WTC11 (cell line): ENCODE measurements at regions not wholly inside any gene's neighbourhood (a gene's known extent, or its start where the extent isn't known, plus 50 kb on each side); places are given as distances from the start of the nearest gene placed in this dataset.
A peak's percentile ranks its signal among the peaks of the same experiment; 100 is the strongest.

Experiments
- ATAC-seq: fragments of 200-7000 bp; cut with Tn5 transposase; 2 replicates; pipeline ENCODE4 v1.10.0; 2021; ENCODE audit warnings: mild to moderate bottlenecking, moderate library complexity
- CTCF ChIA-PET: fragments of 300-600 bp; sonication (Branson Sonifier 250); formaldehyde crosslinking; loops from one replicate; lab custom pipeline; 2021; ENCODE audit warnings: antibody characterized with exemption; lab: Charles Lee
- POLR2A ChIA-PET: fragments of 350-600 bp; sonication (Branson Sonifier 250); formaldehyde crosslinking; loops from one replicate; lab custom pipeline; 2021; ENCODE audit warnings: antibody characterized with exemption; lab: Charles Lee
- DNase-seq: peaks from one replicate; pipeline ENCODE4 v3.0.0; 2021; ENCODE audit warnings: low spot score
- H3K27ac Mint-ChIP-seq: 2 replicates; pipeline ENCODE4 v1.8.0; 2021; ENCODE audit warnings: mixed read lengths
- H3K27me3 Mint-ChIP-seq: 2 replicates; pipeline ENCODE4 v1.8.0; 2021; ENCODE audit warnings: low read depth, mild to moderate bottlenecking, moderate library complexity, mixed read lengths
- H3K36me3 Mint-ChIP-seq: 2 replicates; pipeline ENCODE4 v1.8.0; 2021; ENCODE audit warnings: mixed read lengths
- H3K4me1 Mint-ChIP-seq: 2 replicates; pipeline ENCODE4 v1.8.0; 2022; ENCODE audit warnings: mixed read lengths
- H3K4me3 Mint-ChIP-seq: 2 replicates; pipeline ENCODE4 v1.8.0; 2021; ENCODE audit warnings: mild to moderate bottlenecking, moderate library complexity, mixed read lengths
- H3K9me3 Mint-ChIP-seq: 2 replicates; pipeline ENCODE4 v1.8.0; 2021; ENCODE audit warnings: mixed read lengths
- CREM ChIP-seq: sonication (generic); formaldehyde crosslinking; IDR thresholded peaks from 2 replicates; pipeline ENCODE4 v1.8.1; 2022; ENCODE audit warnings: mild to moderate bottlenecking, missing genetic modification reagents, moderate library complexity
- ELF4 ChIP-seq: sonication (generic); formaldehyde crosslinking; IDR thresholded peaks from 2 replicates; pipeline ENCODE4 v1.8.1; 2022; ENCODE audit warnings: low read depth, mild to moderate bottlenecking, moderate library complexity, missing genetic modification reagents
- FOXK1 ChIP-seq: sonication (generic); formaldehyde crosslinking; IDR thresholded peaks from 2 replicates; pipeline ENCODE4 v1.8.0; 2022; ENCODE audit warnings: mild to moderate bottlenecking, moderate library complexity, missing genetic modification reagents
- GRHL2 ChIP-seq: fragments of 250-450 bp; sonication (Bioruptor Pico); IDR thresholded peaks from 2 replicates; pipeline ENCODE4 v1.8.0; 2022; ENCODE audit warnings: mild to moderate bottlenecking, moderate library complexity; ENCODE audit not compliant: insufficient replicate concordance, severe bottlenecking
- IRF2 ChIP-seq: sonication (generic); formaldehyde crosslinking; IDR thresholded peaks from 2 replicates; pipeline ENCODE4 v1.8.0; 2022; ENCODE audit warnings: low read depth, missing genetic modification reagents, borderline replicate concordance
- KAT7 ChIP-seq: sonication (generic); formaldehyde crosslinking; IDR thresholded peaks from 2 replicates; pipeline ENCODE4 v1.8.1; 2023; ENCODE audit warnings: missing genetic modification reagents, mild to moderate bottlenecking, borderline replicate concordance
- MXD4 ChIP-seq: fragments of 250-450 bp; sonication (Bioruptor Pico); IDR thresholded peaks from 2 replicates; pipeline ENCODE4 v1.8.0; 2021; ENCODE audit warnings: mild to moderate bottlenecking, moderate library complexity, borderline replicate concordance
- SMAD3 ChIP-seq: sonication (generic); formaldehyde crosslinking; IDR thresholded peaks from 2 replicates; pipeline ENCODE4 v1.8.0; 2022; ENCODE audit warnings: missing genetic modification reagents, mild to moderate bottlenecking, borderline replicate concordance
- ZNF396 ChIP-seq: fragments of 250-450 bp; sonication (Bioruptor Pico); IDR thresholded peaks from 2 replicates; pipeline ENCODE4 v1.8.0; 2021; ENCODE audit warnings: mild to moderate bottlenecking, moderate library complexity, borderline replicate concordance
- ZNF423 ChIP-seq: fragments of 250-450 bp; sonication (Bioruptor Pico); IDR thresholded peaks from 2 replicates; pipeline ENCODE4 v2.1.2; 2022; ENCODE audit warnings: mild to moderate bottlenecking, moderate library complexity
- TF ChIP-seq, protein P1 (sequence below): sonication (generic); formaldehyde crosslinking; conservative IDR thresholded peaks from 2 replicates; pipeline ENCODE4 v1.8.1; 2022; ENCODE audit warnings: mild to moderate bottlenecking, missing genetic modification reagents
- TF ChIP-seq, protein P2 (sequence below): sonication (generic); formaldehyde crosslinking; IDR thresholded peaks from 2 replicates; pipeline ENCODE4 v1.8.0; 2023; ENCODE audit warnings: missing genetic modification reagents
- TF ChIP-seq, protein P3 (sequence below): sonication (generic); formaldehyde crosslinking; IDR thresholded peaks from 2 replicates; pipeline ENCODE4 v1.8.1; 2023; ENCODE audit warnings: mild to moderate bottlenecking, missing genetic modification reagents, moderate library complexity
- TF ChIP-seq, protein P4 (sequence below): sonication (generic); formaldehyde crosslinking; IDR thresholded peaks from 2 replicates; pipeline ENCODE4 v1.8.1; 2023; ENCODE audit warnings: mild to moderate bottlenecking, missing genetic modification reagents, borderline replicate concordance
- TF ChIP-seq, protein P5 (sequence below): sonication (generic); formaldehyde crosslinking; IDR thresholded peaks from 2 replicates; pipeline ENCODE4 v1.8.1; 2022; ENCODE audit warnings: mild to moderate bottlenecking, missing genetic modification reagents, moderate library complexity, borderline replicate concordance
- TF ChIP-seq, protein P6 (sequence below): sonication (generic); formaldehyde crosslinking; IDR thresholded peaks from 2 replicates; pipeline ENCODE4 v1.8.0; 2023; ENCODE audit warnings: missing genetic modification reagents, mild to moderate bottlenecking, borderline replicate concordance
- TF ChIP-seq, protein P7 (sequence below): fragments of 250-450 bp; sonication (Bioruptor Pico); IDR thresholded peaks from 2 replicates; pipeline ENCODE4 v2.1.2; 2022; ENCODE audit warnings: mild to moderate bottlenecking, moderate library complexity

DNA sequence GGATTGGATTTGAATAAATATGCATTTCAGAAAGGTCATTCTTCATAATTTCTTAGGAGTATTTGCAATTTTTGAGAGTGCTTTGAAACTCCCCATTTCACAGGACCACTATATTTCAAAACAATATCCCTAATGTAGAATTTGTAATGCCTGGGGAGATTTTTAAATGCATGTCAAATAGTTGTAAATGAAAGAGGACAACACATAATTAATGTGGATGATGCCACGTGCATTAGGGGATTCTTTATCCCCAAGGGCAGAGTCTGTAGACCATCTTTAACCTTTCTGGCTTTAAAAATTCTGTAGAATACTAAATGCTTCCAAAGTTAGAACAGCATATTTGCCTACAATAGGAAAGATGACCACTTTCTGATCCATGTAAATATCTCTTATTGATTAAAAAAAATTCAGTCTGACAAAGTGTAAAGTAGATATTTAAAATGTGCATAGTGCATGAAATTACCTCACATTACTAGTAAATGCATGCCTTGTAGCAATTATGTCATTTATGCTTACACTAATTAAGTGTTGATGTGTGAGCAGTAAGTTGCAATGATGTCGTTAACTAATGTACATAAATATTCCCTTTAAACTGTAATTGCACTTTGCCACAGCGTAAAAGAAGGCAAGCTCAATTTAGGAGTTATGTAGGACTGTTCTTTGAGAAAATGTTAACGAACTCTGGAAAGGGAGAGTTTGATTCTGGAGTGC lies 416.1 kb downstream of the PSAT1 start:
- CTCF ChIA-PET, result interaction anchor here (1.0 to 1.4 kb wide), 2 partner anchors 9 to 13 kb away, joined by 3 to 10 read pairs; no protein-coding TSS in a partner anchor
- POLR2A ChIA-PET, result no interaction called here

DNA sequence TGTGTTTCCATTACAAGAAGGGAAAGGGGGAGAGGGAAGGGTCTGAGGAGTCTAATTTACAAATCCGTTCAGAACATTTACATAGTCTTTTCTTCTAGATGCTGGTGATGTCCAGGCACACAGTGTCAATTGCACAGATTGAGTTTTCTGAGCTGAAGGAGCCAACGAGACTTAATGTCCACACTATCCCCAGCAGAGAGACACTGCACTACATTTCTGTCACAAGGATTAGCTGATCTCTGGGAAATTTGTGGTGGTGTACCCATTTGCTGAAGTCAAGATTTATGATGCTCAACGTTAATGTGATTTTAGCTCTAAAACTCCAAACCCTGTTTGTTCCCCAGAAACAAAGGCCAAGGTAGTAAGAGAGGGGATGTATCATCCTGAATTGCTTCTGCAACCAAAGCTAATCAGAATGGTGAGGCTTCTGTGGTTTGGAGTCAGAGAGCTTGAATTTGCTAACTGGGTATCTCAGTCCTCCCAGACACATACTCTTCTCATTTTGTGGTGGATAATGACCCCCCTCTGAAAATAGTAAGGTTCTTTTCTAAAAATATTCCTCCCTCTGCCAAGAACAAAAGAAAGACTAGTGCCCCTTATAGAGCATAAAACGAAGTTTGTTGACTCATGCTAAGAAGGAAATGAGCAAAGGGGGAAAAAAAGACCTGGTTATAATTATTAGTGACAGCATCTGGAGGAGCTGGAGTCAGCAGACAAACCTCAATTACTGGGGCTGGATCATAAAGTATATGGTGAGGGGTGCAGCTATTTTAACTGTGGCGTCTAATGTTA lies 416.9 kb downstream of the PSAT1 start:
- TF ChIP-seq IRF2 (CRISPR knock-in tag), result no peak
- TF ChIP-seq CREM (CRISPR knock-in tag), result no peak
- no peak for TF ChIP-seq ZNF396 (CRISPR knock-in tag)
- TF ChIP-seq, protein P1, sequence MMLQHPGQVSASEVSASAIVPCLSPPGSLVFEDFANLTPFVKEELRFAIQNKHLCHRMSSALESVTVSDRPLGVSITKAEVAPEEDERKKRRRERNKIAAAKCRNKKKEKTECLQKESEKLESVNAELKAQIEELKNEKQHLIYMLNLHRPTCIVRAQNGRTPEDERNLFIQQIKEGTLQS (CRISPR knock-in tag), result no peak
- TF ChIP-seq, protein P2, sequence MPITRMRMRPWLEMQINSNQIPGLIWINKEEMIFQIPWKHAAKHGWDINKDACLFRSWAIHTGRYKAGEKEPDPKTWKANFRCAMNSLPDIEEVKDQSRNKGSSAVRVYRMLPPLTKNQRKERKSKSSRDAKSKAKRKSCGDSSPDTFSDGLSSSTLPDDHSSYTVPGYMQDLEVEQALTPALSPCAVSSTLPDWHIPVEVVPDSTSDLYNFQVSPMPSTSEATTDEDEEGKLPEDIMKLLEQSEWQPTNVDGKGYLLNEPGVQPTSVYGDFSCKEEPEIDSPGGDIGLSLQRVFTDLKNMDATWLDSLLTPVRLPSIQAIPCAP (CRISPR knock-in tag), result no peak
- TF ChIP-seq KAT7 (CRISPR knock-in tag), result no peak
- TF ChIP-seq ELF4 (CRISPR knock-in tag), result no peak
- no peak for TF ChIP-seq MXD4
- no peak for TF ChIP-seq SMAD3 (CRISPR knock-in tag)
- TF ChIP-seq, protein P3, sequence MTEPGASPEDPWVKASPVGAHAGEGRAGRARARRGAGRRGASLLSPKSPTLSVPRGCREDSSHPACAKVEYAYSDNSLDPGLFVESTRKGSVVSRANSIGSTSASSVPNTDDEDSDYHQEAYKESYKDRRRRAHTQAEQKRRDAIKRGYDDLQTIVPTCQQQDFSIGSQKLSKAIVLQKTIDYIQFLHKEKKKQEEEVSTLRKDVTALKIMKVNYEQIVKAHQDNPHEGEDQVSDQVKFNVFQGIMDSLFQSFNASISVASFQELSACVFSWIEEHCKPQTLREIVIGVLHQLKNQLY (CRISPR knock-in tag), result no peak
- TF ChIP-seq, protein P4, sequence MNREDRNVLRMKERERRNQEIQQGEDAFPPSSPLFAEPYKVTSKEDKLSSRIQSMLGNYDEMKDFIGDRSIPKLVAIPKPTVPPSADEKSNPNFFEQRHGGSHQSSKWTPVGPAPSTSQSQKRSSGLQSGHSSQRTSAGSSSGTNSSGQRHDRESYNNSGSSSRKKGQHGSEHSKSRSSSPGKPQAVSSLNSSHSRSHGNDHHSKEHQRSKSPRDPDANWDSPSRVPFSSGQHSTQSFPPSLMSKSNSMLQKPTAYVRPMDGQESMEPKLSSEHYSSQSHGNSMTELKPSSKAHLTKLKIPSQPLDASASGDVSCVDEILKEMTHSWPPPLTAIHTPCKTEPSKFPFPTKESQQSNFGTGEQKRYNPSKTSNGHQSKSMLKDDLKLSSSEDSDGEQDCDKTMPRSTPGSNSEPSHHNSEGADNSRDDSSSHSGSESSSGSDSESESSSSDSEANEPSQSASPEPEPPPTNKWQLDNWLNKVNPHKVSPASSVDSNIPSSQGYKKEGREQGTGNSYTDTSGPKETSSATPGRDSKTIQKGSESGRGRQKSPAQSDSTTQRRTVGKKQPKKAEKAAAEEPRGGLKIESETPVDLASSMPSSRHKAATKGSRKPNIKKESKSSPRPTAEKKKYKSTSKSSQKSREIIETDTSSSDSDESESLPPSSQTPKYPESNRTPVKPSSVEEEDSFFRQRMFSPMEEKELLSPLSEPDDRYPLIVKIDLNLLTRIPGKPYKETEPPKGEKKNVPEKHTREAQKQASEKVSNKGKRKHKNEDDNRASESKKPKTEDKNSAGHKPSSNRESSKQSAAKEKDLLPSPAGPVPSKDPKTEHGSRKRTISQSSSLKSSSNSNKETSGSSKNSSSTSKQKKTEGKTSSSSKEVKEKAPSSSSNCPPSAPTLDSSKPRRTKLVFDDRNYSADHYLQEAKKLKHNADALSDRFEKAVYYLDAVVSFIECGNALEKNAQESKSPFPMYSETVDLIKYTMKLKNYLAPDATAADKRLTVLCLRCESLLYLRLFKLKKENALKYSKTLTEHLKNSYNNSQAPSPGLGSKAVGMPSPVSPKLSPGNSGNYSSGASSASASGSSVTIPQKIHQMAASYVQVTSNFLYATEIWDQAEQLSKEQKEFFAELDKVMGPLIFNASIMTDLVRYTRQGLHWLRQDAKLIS (CRISPR knock-in tag), result no peak
- no peak for TF ChIP-seq GRHL2 (CRISPR knock-in tag)
- TF ChIP-seq, protein P5, sequence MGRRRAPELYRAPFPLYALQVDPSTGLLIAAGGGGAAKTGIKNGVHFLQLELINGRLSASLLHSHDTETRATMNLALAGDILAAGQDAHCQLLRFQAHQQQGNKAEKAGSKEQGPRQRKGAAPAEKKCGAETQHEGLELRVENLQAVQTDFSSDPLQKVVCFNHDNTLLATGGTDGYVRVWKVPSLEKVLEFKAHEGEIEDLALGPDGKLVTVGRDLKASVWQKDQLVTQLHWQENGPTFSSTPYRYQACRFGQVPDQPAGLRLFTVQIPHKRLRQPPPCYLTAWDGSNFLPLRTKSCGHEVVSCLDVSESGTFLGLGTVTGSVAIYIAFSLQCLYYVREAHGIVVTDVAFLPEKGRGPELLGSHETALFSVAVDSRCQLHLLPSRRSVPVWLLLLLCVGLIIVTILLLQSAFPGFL (CRISPR knock-in tag), result no peak
- TF ChIP-seq, protein P6, sequence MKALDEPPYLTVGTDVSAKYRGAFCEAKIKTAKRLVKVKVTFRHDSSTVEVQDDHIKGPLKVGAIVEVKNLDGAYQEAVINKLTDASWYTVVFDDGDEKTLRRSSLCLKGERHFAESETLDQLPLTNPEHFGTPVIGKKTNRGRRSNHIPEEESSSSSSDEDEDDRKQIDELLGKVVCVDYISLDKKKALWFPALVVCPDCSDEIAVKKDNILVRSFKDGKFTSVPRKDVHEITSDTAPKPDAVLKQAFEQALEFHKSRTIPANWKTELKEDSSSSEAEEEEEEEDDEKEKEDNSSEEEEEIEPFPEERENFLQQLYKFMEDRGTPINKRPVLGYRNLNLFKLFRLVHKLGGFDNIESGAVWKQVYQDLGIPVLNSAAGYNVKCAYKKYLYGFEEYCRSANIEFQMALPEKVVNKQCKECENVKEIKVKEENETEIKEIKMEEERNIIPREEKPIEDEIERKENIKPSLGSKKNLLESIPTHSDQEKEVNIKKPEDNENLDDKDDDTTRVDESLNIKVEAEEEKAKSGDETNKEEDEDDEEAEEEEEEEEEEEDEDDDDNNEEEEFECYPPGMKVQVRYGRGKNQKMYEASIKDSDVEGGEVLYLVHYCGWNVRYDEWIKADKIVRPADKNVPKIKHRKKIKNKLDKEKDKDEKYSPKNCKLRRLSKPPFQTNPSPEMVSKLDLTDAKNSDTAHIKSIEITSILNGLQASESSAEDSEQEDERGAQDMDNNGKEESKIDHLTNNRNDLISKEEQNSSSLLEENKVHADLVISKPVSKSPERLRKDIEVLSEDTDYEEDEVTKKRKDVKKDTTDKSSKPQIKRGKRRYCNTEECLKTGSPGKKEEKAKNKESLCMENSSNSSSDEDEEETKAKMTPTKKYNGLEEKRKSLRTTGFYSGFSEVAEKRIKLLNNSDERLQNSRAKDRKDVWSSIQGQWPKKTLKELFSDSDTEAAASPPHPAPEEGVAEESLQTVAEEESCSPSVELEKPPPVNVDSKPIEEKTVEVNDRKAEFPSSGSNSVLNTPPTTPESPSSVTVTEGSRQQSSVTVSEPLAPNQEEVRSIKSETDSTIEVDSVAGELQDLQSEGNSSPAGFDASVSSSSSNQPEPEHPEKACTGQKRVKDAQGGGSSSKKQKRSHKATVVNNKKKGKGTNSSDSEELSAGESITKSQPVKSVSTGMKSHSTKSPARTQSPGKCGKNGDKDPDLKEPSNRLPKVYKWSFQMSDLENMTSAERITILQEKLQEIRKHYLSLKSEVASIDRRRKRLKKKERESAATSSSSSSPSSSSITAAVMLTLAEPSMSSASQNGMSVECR, result no peak
- no peak for TF ChIP-seq ZNF423 (CRISPR knock-in tag)
- ATAC-seq (peak; percentile 36; the same call in 1 of the 2 replicates), DNase-seq (no peak)
- Mint-ChIP-seq H3K9me3 (peaks cover 9% of the 10 kb centered on the region; the same call in 1 of the 2 replicates), H3K4me1 (peaks cover 28% of the 10 kb centered on the region), H3K4me3 (no peak overlapping the region), H3K36me3 (no peaks in the 10 kb centered on the region), H3K27ac (no peak overlapping the region), H3K27me3 (no peaks in the 10 kb centered on the region)
- ChIA-PET POLR2A (no interaction called here), CTCF (interaction anchor here (1.0 to 1.4 kb wide), 2 partner anchors 9 to 14 kb away, joined by 3 to 10 read pairs; no protein-coding TSS in a partner anchor)

More for the DNA sequence above, 416.1 kb downstream of the PSAT1 start:
- no peak for ATAC-seq
- H3K36me3 Mint-ChIP-seq, result no peaks in the 10 kb centered on the region
- H3K27me3 Mint-ChIP-seq, result no peaks in the 10 kb centered on the region
- no peak overlapping the region for H3K27ac Mint-ChIP-seq
- TF ChIP-seq MXD4, result no peak
- TF ChIP-seq, protein P7, sequence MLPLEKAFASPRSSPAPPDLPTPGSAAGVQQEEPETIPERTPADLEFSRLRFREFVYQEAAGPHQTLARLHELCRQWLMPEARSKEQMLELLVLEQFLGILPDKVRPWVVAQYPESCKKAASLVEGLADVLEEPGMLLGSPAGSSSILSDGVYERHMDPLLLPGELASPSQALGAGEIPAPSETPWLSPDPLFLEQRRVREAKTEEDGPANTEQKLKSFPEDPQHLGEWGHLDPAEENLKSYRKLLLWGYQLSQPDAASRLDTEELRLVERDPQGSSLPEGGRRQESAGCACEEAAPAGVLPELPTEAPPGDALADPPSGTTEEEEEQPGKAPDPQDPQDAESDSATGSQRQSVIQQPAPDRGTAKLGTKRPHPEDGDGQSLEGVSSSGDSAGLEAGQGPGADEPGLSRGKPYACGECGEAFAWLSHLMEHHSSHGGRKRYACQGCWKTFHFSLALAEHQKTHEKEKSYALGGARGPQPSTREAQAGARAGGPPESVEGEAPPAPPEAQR (CRISPR knock-in tag), result no peak
- no peak for TF ChIP-seq FOXK1 (CRISPR knock-in tag)
- TF ChIP-seq, all 79 proteins: peak for 0
- no peak for DNase-seq
- no peak overlapping the region for H3K4me3 Mint-ChIP-seq
- peaks cover 28% of the 10 kb centered on the region for H3K4me1 Mint-ChIP-seq
- H3K9me3 Mint-ChIP-seq, result peaks cover 9% of the 10 kb centered on the region; the same call in 1 of the 2 replicates
